Endodermal cell (in vitro differentiated cells): ENCODE measurements at regions not wholly inside any gene's neighbourhood (a gene's known extent, or its start where the extent isn't known, plus 50 kb on each side); places are given as distances from the start of the nearest gene placed in this dataset.

Source experiments
- DNase-seq: peaks from one replicate; pipeline ENCODE4 v3.0.0-alpha.2; 2017
- H3K27ac ChIP-seq: 2 replicates; pipeline ENCODE4 v1.5.1; 2013; ENCODE audit warnings: mild to moderate bottlenecking, low read depth, low read length, moderate library complexity
- H3K27me3 ChIP-seq: 2 replicates; pipeline ENCODE4 v1.6.1; 2013; ENCODE audit warnings: mild to moderate bottlenecking, low read length, moderate library complexity; ENCODE audit not compliant: insufficient read depth, control insufficient read depth, poor library complexity, severe bottlenecking
- H3K36me3 ChIP-seq: 2 replicates; pipeline ENCODE4 v1.7.0; 2013; ENCODE audit warnings: mild to moderate bottlenecking, low read length, moderate library complexity; ENCODE audit not compliant: control insufficient read depth, insufficient read depth
- H3K4me1 ChIP-seq: one replicate; pipeline ENCODE4 v1.7.0; 2013; ENCODE audit warnings: low read length; ENCODE audit not compliant: control insufficient read depth, insufficient read depth
- H3K4me3 ChIP-seq: 2 replicates; pipeline ENCODE4 v1.5.1; 2013; ENCODE audit warnings: mild to moderate bottlenecking, low read length, moderate library complexity
- H3K9ac ChIP-seq: 2 replicates; pipeline ENCODE4 v1.6.1; 2013; ENCODE audit warnings: mild to moderate bottlenecking, low read length, moderate library complexity; ENCODE audit not compliant: poor library complexity, severe bottlenecking; ENCODE audit errors: extremely low read depth
- H3K9me3 ChIP-seq: 2 replicates; pipeline ENCODE4 v1.6.1; 2013; ENCODE audit warnings: mild to moderate bottlenecking, low read length, moderate library complexity; ENCODE audit not compliant: control insufficient read depth
- H3K27ac Mint-ChIP-seq: 2 replicates; pipeline ENCODE4 v1.8.0; 2020; ENCODE audit warnings: mixed read lengths
- H3K27me3 Mint-ChIP-seq: 2 replicates; pipeline ENCODE4 v1.8.0; 2021; ENCODE audit warnings: mild to moderate bottlenecking, mixed read lengths; ENCODE audit not compliant: insufficient read depth
- H3K36me3 Mint-ChIP-seq: 2 replicates; pipeline ENCODE4 v1.8.0; 2020; ENCODE audit warnings: low read depth, mixed read lengths
- H3K4me1 Mint-ChIP-seq: 2 replicates; pipeline ENCODE4 v1.8.0; 2020; ENCODE audit warnings: mixed read lengths
- H3K4me3 Mint-ChIP-seq: 2 replicates; pipeline ENCODE4 v1.8.0; 2020; ENCODE audit warnings: mild to moderate bottlenecking, moderate library complexity, mixed read lengths
- H3K9me3 Mint-ChIP-seq: 2 replicates; pipeline ENCODE4 v1.8.0; 2020; ENCODE audit warnings: mild to moderate bottlenecking, mixed read lengths
- CTCF ChIP-seq: fragments of 200-600 bp; sonication (generic); conservative IDR thresholded peaks from 2 replicates; pipeline ENCODE4 v1.5.0; 2021; ENCODE audit warnings: antibody characterized with exemption, mild to moderate bottlenecking
- WGBS, 2 experiments: methylation state at CpG; one replicate each; pipeline versions ENCODE4 v1.1.5 to v1.1.7; 2013; ENCODE audit warnings: missing lambda C conversion rate in 2 of 2, mixed read lengths in 1 of 2; ENCODE audit not compliant: insufficient coverage in 1 of 2, insufficient read length in 1 of 2; 5-methylcytosine and 5-hydroxymethylcytosine counted together

GRCh38 chr13:33763021-33763420 lies 54.9 kb upstream of the RFC3 start:
- no peak overlapping the region for H3K9ac ChIP-seq
- Mint-ChIP-seq H3K4me3 (no peak overlapping the region), H3K4me1 (peaks cover 9% of the 10 kb centered on the region), H3K9me3 (peaks cover 10% of the 10 kb centered on the region), H3K27me3 (no peaks in the 10 kb centered on the region), H3K27ac (no peak overlapping the region), H3K36me3 (no peaks in the 10 kb centered on the region)
- H3K36me3 ChIP-seq, result no peaks in the 10 kb centered on the region
- no peak overlapping the region for H3K4me3 ChIP-seq
- peaks cover 13% of the 10 kb centered on the region for H3K9me3 ChIP-seq
- H3K27ac ChIP-seq, result no peak overlapping the region
- H3K27me3 ChIP-seq, result no peaks in the 10 kb centered on the region
- no peak for DNase-seq
- TF ChIP-seq CTCF, result no peak
- 93 to 100% methylated on average over 1 to 2 of the region's 2 CpGs for WGBS, 2 experiments
- H3K4me1 ChIP-seq, result peaks cover 6% of the 10 kb centered on the region

GRCh38 chr13:33764716-33765115 lies 53.2 kb upstream of the RFC3 start:
- Mint-ChIP-seq H3K27ac (no peak overlapping the region), H3K4me1 (peaks cover 12% of the 10 kb centered on the region), H3K36me3 (no peaks in the 10 kb centered on the region), H3K9me3 (peaks cover 12% of the 10 kb centered on the region), H3K27me3 (no peaks in the 10 kb centered on the region), H3K4me3 (no peak overlapping the region)
- Histone ChIP-seq H3K36me3 (no peaks in the 10 kb centered on the region), H3K9me3 (peaks cover 16% of the 10 kb centered on the region), H3K27ac (no peak overlapping the region), H3K27me3 (no peaks in the 10 kb centered on the region), H3K4me3 (no peak overlapping the region), H3K9ac (no peak overlapping the region), H3K4me1 (peaks cover 6% of the 10 kb centered on the region)
- no peak for TF ChIP-seq CTCF
- 83% methylated on average over 3 of the region's 3 CpGs; no CpG with 5 or more reads in 1 of the 2 experiments for WGBS, 2 experiments
- no peak for DNase-seq

GRCh38 chr13:33766329-33767123 lies 51.4 kb upstream of the RFC3 start:
- H3K9ac ChIP-seq, result no peak overlapping the region
- no peaks in the 10 kb centered on the region for H3K36me3 ChIP-seq
- H3K27me3 ChIP-seq, result no peaks in the 10 kb centered on the region
- Mint-ChIP-seq H3K27me3 (no peaks in the 10 kb centered on the region), H3K27ac (no peak overlapping the region), H3K9me3 (peaks cover 12% of the 10 kb centered on the region), H3K36me3 (no peaks in the 10 kb centered on the region), H3K4me1 (peaks cover 7% of the 10 kb centered on the region), H3K4me3 (no peak overlapping the region)
- WGBS, 2 experiments, result 96 to 99% methylated on average over 3 to 5 of the region's 5 CpGs
- no peak for TF ChIP-seq CTCF
- H3K9me3 ChIP-seq, result peaks cover 16% of the 10 kb centered on the region
- no peak overlapping the region for H3K27ac ChIP-seq
- H3K4me3 ChIP-seq, result peak overlapping the region; percentile 31
- DNase-seq, result no peak
- H3K4me1 ChIP-seq, result peaks cover 6% of the 10 kb centered on the region
